Smooth muscle cell of the brain vasculature (primary cell): ENCODE measurements at regions not wholly inside any gene's neighbourhood (a gene's known extent, or its start where the extent isn't known, plus 50 kb on each side); places are given as distances from the start of the nearest gene placed in this dataset.
"Not testable (repeated sequence)": the region's sequence is repeated elsewhere in the genome, so short reads cannot be mapped to it uniquely, and the experiment has no call there.

ENCODE experiments used
- DNase-seq: peaks from one replicate; pipeline ENCODE4 v3.0.0-alpha.2; 2012; ENCODE audit warnings: low read depth, low spot score

DNA sequence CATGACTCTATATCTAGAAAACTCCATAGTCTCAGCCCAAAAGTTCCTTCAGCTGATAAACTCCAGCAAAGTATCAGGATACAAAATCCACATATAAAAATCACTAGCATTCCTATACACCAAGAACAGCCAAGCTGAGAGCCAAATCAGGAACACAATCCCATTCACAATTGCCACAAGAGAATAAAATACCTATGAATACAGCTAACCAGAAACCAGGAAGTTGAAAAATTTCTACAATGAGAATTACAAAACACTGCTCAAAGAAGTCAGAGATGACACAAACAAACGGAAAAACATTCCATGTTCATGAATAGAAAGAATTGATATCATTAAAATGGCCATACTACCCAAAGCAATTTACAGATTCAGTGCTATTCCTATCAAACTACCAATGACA, 61.0 kb upstream of the PKN2 start:
- not testable (repeated sequence) for DNase-seq
